ENCODE measurements at regions not wholly inside any gene's neighbourhood (a gene's known extent, or its start where the extent isn't known, plus 50 kb on each side); places are given as distances from the start of the nearest gene placed in this dataset.
"Not testable (repeated sequence)": the region's sequence is repeated elsewhere in the genome, so short reads cannot be mapped to it uniquely, and the experiment has no call there.

DNA sequence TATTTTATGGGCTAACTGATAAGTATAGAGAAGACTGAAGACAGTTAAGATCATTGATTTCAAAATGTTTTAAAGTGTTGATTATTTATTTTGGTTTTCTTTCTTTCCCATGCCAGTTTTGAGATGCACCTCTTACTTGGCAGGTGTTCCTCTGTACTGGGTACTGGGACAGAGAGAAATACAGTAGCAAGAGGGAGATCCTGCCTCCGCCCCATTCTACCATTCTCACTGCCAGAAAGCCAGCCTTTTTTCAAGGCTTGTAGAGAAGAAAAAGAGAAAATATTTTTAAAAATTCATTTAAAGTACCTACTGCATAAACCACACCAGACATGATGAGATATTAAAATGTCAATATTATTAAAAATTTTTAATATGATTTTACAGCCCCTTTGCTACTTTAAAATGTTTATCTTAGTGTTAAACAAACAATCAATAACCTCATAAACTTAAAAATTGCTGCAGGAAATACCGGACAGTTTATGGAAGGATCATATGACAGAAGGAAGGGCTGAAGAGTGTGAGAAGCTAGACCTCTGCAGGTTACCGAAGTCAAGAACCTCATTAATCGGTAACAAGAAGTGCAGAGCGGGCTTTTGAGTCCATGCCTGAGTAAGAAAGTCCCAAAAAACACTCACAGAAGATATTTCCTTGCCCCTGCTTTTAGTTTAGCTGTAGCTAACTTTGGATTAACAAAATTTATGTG, 117.8 kb upstream of the ESR1 start:
- Histone ChIP-seq H3K36me3 (ENCODE audit: control insufficient read depth, insufficient read depth, low read length) (no peaks in the 10 kb centered on the region), H3K27ac (ENCODE audit: low read depth, low read length) (no peak overlapping the region), H3K9ac (ENCODE audit: low read length) (no peak overlapping the region), H3K4me3 (ENCODE audit: low read length) (no peak overlapping the region), H3K27me3 (ENCODE audit: control insufficient read depth, insufficient read depth, low read length) (no peaks in the 10 kb centered on the region), H3K4me1 (ENCODE audit: control insufficient read depth, insufficient read depth, low read length) (no peaks in the 10 kb centered on the region)

DNA sequence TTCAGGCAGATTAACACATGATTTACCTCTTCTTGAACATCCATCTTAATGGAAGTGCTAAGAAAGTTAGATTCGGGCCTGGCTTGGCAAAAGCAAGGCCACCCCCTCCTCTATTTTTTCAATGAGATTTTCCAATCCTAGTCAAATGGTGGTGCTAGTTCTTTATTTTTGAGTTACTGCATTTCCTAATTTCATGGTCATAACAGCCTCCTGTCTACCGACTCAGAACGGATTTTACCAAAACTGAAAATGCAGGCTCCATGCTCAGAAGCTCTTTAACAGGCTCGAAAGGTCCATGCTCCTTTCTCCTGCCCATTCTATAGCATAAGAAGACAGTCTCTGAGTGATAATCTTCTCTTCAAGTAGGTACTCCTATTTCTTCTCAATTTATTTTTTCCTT, 117.2 kb upstream of the ESR1 start:
- Histone ChIP-seq H3K27me3 (ENCODE audit: control insufficient read depth, insufficient read depth, low read length) (no peaks in the 10 kb centered on the region), H3K36me3 (ENCODE audit: control insufficient read depth, insufficient read depth, low read length) (no peaks in the 10 kb centered on the region), H3K4me3 (ENCODE audit: low read length) (peak overlapping the region; percentile 48), H3K9ac (ENCODE audit: low read length) (no peak overlapping the region), H3K27ac (ENCODE audit: low read depth, low read length) (no peak overlapping the region), H3K4me1 (ENCODE audit: control insufficient read depth, insufficient read depth, low read length) (no peaks in the 10 kb centered on the region)

DNA sequence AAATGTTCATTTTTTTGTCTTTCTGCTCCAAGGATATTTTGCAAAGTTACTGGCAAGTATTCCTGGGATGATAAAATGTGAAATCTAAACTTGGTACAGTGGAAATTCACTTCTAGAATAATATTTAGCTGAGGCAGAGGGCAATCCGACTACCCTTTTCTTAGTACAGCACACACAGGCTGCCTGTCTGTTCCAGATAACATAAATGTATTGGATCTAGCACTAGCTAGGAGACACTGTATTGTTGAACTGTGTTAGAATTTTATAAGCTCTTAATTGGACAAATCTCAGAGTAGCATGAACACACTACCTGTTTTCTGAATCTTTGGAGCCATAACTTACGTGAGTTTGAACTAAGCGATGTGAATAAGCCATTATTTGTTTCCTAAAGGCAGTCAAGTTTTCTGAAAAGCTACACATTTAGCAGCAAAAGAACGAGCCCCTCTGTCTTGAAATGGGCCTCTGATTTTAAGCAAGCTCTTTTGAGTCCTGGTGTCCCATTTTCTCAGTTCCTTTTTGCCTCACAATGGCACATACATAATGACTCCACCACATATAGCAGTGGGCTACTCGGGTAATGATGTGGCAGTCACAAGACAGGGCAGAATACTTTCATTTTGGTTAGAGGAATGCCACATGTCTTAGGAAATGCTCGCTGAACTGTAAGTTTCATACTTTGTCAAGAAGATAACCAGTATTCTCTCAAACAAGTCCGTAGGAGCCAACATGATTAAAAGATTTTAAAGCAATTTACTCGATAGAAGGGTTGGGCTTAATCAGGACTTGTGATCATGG, 116.5 kb upstream of the ESR1 start:
- Histone ChIP-seq H3K27ac (ENCODE audit: low read depth, low read length) (peak overlapping the region; percentile 13), H3K9ac (ENCODE audit: low read length) (no peak overlapping the region), H3K4me1 (ENCODE audit: control insufficient read depth, insufficient read depth, low read length) (no peaks in the 10 kb centered on the region), H3K4me3 (ENCODE audit: low read length) (peak overlapping the region; percentile 48), H3K36me3 (ENCODE audit: control insufficient read depth, insufficient read depth, low read length) (no peaks in the 10 kb centered on the region), H3K27me3 (ENCODE audit: control insufficient read depth, insufficient read depth, low read length) (no peaks in the 10 kb centered on the region)

DNA sequence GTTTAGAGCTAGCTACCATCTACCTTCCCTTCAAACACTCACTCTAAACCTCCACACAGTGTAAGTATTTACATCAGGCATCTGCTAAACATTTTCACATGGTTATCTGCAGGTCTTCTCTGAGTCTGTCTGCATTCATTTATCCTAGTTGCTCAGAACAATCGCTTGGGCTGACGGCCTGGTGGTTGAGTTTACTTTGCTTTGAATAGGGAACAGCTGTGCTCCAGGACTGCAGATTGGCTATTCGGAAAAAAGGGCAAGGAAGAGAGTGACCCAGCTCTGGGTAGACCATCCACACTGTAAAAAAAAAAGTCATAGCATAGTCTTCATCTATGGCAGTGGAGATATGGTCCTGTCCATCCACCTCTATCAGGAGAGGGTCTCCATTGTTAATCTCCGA, 115.3 kb upstream of the ESR1 start:
- Histone ChIP-seq H3K9ac (ENCODE audit: low read length) (no peak overlapping the region), H3K4me1 (ENCODE audit: control insufficient read depth, insufficient read depth, low read length) (no peaks in the 10 kb centered on the region), H3K27ac (ENCODE audit: low read depth, low read length) (no peak overlapping the region), H3K27me3 (ENCODE audit: control insufficient read depth, insufficient read depth, low read length) (no peaks in the 10 kb centered on the region), H3K36me3 (ENCODE audit: control insufficient read depth, insufficient read depth, low read length) (no peaks in the 10 kb centered on the region), H3K4me3 (ENCODE audit: low read length) (no peak overlapping the region)

DNA sequence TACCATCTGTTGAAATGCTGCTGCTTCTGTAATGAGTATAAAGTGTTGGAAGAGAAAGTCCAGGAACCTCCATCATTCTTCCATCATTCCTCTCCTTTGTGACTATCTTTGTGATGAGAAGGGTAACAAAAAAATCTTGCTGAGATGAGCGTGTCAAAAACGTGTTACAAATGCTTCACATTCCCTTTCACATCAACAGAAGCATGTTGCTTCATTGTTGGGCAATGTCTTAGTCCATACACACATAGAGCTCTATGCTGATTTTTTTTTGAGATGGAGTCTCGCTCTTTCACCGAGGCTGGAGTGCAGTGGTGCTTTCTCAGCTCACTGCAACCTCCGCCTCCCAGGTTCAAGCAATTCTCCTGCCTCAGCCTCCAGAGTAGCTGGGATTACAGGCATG, 114.1 kb upstream of the ESR1 start:
- Histone ChIP-seq H3K4me3 (ENCODE audit: low read length) (no peak overlapping the region), H3K27me3 (ENCODE audit: control insufficient read depth, insufficient read depth, low read length) (no peaks in the 10 kb centered on the region), H3K27ac (ENCODE audit: low read depth, low read length) (no peak overlapping the region), H3K36me3 (ENCODE audit: control insufficient read depth, insufficient read depth, low read length) (no peaks in the 10 kb centered on the region), H3K9ac (ENCODE audit: low read length) (no peak overlapping the region), H3K4me1 (ENCODE audit: control insufficient read depth, insufficient read depth, low read length) (no peaks in the 10 kb centered on the region)

DNA sequence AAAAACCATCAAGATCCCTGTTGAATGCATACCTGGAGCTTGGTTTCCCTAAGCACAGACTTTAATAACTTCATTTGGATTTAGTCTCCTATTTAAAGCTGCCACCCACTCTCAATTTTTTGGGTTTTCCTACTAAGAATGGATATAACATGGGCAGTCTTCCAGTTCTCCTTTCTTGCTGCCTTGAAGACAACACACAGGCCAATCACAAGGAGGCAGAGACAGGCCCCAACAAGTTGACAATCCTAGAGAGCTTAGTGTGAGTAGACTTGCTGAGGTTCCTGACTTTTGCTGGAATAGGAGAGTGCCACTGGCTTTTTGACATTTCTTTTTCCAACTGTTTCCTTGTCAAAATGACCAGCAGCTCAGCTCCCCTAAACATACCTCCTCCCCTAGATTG, 112.3 kb upstream of the ESR1 start:
- Histone ChIP-seq H3K4me3 (ENCODE audit: low read length) (no peak overlapping the region), H3K36me3 (ENCODE audit: control insufficient read depth, insufficient read depth, low read length) (no peaks in the 10 kb centered on the region), H3K27ac (ENCODE audit: low read depth, low read length) (no peak overlapping the region), H3K27me3 (ENCODE audit: control insufficient read depth, insufficient read depth, low read length) (no peaks in the 10 kb centered on the region), H3K4me1 (ENCODE audit: control insufficient read depth, insufficient read depth, low read length) (no peaks in the 10 kb centered on the region), H3K9ac (ENCODE audit: low read length) (no peak overlapping the region)

DNA sequence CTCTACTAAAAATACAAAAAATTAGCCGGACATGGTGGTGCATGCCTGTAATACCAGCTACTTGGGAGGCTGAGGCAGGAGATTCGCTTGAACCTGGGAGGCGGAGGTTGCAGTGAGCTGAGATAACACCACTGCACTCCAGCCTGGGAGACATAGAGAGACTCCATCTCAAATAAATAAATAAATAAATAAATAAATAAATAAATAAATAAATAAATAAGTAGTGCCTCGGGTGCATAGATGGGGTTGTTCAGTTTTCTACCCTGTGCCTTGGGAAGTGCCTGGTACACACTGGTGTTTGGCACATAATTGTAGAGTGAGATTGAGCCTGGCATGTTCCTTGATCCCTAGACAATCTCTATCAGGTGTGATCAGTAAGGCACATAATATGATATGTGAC, 111.2 kb upstream of the ESR1 start:
- not testable (repeated sequence) for H3K36me3 ChIP-seq (ENCODE audit: control insufficient read depth, insufficient read depth, low read length); H3K27ac ChIP-seq (ENCODE audit: low read depth, low read length); H3K4me3 ChIP-seq (ENCODE audit: low read length); H3K9ac ChIP-seq (ENCODE audit: low read length); H3K27me3 ChIP-seq (ENCODE audit: control insufficient read depth, insufficient read depth, low read length); H3K4me1 ChIP-seq (ENCODE audit: control insufficient read depth, insufficient read depth, low read length)

DNA sequence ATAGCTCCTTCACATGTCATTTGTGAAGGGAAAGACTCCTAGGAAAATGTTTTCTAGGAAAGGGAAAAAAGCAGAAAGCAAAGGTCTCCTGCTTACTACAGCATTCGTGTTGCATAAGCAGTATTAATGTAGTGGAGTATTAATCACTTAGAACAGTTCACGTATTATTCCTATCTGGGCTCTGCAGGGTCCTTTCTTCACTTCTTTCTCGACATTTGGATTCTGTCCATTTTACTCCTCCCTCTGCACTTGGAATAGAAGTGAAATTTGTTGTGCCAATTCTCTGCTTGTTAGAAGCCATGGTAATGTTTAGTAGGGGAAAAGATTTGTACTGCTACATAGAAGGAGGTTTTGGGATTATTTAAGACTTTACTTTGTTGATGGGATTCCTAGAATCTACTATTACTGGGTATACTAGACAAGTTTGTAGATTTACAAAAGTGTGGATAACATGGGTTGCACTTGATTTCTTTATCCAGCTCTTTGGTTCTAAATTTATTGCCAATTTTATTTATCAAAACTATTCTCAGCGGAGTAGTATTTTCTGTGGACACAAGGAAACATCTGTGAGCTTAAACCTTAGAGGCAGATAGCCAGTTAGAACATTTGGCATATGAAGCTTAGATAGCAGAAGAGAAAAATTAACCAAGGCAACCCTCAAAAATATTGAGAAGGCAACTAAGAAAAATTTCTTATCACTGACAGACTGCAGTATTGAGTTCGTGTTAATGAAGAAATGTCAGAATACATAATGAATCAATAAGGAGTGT, 108.4 kb upstream of the ESR1 start:
- Histone ChIP-seq H3K36me3 (ENCODE audit: control insufficient read depth, insufficient read depth, low read length) (no peaks in the 10 kb centered on the region), H3K27ac (ENCODE audit: low read depth, low read length) (no peak overlapping the region), H3K4me3 (ENCODE audit: low read length) (peak overlapping the region; percentile 15), H3K4me1 (ENCODE audit: control insufficient read depth, insufficient read depth, low read length) (no peaks in the 10 kb centered on the region), H3K9ac (ENCODE audit: low read length) (no peak overlapping the region), H3K27me3 (ENCODE audit: control insufficient read depth, insufficient read depth, low read length) (no peaks in the 10 kb centered on the region)

DNA sequence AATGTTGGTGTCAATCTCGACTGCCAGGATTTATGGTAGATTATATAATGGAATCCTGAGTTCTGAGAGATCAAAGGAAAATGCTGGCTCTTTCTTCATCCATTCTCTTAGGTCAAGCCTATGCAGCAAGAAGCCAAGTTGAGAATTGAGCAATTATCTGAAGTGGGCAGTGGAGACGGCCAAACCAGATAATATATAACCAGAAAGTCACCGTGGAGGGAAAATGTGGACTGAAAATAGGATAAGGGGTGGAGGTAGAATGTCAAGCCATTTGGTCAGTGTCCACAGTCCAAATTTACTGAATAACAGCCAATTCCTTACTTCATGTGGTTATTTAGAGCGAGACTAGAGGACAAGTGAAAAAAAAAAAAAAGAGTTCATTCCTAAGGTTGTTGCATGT, 107.8 kb upstream of the ESR1 start:
- peak overlapping the region; percentile 15 for H3K4me3 ChIP-seq (ENCODE audit: low read length)
- H3K9ac ChIP-seq (ENCODE audit: low read length): no peak overlapping the region
- no peaks in the 10 kb centered on the region for H3K36me3 ChIP-seq (ENCODE audit: control insufficient read depth, insufficient read depth, low read length)
- no peaks in the 10 kb centered on the region for H3K4me1 ChIP-seq (ENCODE audit: control insufficient read depth, insufficient read depth, low read length)
- no peaks in the 10 kb centered on the region for H3K27me3 ChIP-seq (ENCODE audit: control insufficient read depth, insufficient read depth, low read length)
- H3K27ac ChIP-seq (ENCODE audit: low read depth, low read length): no peak overlapping the region

DNA sequence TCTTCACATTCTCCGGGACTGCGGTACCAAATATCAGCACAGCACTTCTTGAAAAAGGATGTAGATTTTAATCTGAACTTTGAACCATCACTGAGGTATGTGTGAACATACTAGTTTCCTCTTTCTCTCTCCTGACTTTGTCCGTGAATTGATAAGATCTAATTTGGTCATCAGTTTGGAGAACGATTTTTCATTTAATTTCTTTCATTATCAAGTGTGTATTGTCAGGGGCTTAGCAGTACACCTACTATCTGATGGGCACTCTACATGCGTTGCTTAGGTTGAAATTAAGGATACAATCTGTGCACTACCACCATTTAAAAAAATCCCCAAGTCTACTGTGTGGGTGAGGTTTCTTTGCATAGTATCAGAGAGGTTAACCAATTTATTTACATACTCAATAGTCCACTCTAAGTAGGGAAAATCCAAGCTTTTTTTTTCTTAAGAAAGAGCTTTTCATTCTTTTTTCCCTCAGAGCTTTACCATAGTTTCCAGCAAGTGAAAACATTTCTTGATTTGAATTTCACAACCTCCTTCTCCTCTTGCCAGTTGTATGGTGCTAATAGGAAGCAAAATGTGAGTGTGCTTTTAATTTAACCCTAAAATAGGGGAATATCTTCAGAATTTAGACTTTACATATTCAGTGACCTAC, 105.4 kb upstream of the ESR1 start:
- H3K4me3 ChIP-seq (ENCODE audit: low read length): no peak overlapping the region

DNA sequence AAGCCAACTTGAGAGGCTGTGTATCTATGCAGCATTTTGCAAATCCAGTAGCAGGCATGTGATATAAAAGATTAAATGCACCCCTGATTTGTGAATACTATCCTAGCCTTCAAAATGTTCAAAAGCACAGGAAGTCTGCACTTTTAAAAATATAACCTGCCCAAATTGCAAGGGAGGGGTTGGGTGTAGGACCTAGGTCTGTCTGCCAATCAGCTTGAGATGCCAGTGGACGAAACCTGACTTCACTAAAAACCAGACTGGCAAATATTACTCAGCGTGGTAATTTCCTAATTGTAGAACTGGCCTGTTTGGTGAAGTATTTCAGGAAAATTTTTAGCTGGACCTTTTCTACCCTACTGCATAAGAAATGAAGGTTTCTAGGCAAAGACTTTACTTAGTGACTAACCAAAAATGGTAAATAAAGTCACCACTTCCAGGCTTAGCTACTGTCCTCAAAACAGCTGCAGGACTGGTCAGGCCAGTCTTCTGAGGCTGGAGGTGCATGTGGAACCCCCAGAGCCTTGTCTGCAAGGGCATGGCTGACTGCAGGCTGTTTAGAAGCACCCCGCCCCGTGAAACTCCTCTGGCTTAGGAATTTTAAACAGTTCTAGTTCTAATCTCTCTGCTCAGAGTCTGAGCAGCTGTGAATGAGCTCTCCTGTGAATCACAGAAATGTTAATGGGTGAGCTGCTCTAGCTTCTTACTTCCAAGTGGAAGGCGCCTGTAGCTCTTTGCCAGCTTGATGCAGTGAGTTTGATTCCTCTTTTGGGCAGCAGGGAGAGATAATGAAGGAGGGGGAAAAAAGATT, 104.4 kb upstream of the ESR1 start:
- no peak overlapping the region for H3K27ac ChIP-seq (ENCODE audit: low read depth, low read length)
- H3K9ac ChIP-seq (ENCODE audit: low read length): no peak overlapping the region
- H3K4me3 ChIP-seq (ENCODE audit: low read length): no peak overlapping the region
- H3K27me3 ChIP-seq (ENCODE audit: control insufficient read depth, insufficient read depth, low read length): no peaks in the 10 kb centered on the region
- no peaks in the 10 kb centered on the region for H3K4me1 ChIP-seq (ENCODE audit: control insufficient read depth, insufficient read depth, low read length)
- no peaks in the 10 kb centered on the region for H3K36me3 ChIP-seq (ENCODE audit: control insufficient read depth, insufficient read depth, low read length)

More for the DNA sequence above, 105.4 kb upstream of the ESR1 start:
- Histone ChIP-seq H3K9ac (ENCODE audit: low read length) (no peak overlapping the region), H3K4me1 (ENCODE audit: control insufficient read depth, insufficient read depth, low read length) (no peaks in the 10 kb centered on the region), H3K36me3 (ENCODE audit: control insufficient read depth, insufficient read depth, low read length) (no peaks in the 10 kb centered on the region), H3K27ac (ENCODE audit: low read depth, low read length) (no peak overlapping the region), H3K27me3 (ENCODE audit: control insufficient read depth, insufficient read depth, low read length) (no peaks in the 10 kb centered on the region)
